ENCODE measurements at regions not wholly inside any gene's neighbourhood (a gene's known extent, or its start where the extent isn't known, plus 50 kb on each side); places are given as distances from the start of the nearest gene placed in this dataset.

- DNase-seq (ENCODE audit: low read depth, low spot score), result no peak
Observed at GRCh38 chr1:213864091-213864490, 123.7 kb upstream of the PROX1 start.

GRCh38 chr1:213868482-213868881 lies 119.3 kb upstream of the PROX1 start:
- no peak for DNase-seq (ENCODE audit: low read depth, low spot score)

GRCh38 chr1:213871179-213871578 lies 116.6 kb upstream of the PROX1 start:
- no peak for DNase-seq (ENCODE audit: low read depth, low spot score)

GRCh38 chr1:213874789-213875188 lies 113.0 kb upstream of the PROX1 start:
- DNase-seq (ENCODE audit: low read depth, low spot score), result no peak

GRCh38 chr1:213876531-213876930 lies 111.2 kb upstream of the PROX1 start:
- DNase-seq (ENCODE audit: low read depth, low spot score), result no peak

- no peak for DNase-seq (ENCODE audit: low read depth, low spot score)
Observed at GRCh38 chr1:213883618-213884017, 104.2 kb upstream of the PROX1 start.

GRCh38 chr1:213884402-213884801 lies 103.4 kb upstream of the PROX1 start:
- no peak for DNase-seq (ENCODE audit: low read depth, low spot score)

- no peak for DNase-seq (ENCODE audit: low read depth, low spot score)
Observed at GRCh38 chr1:213884942-213885341, 102.8 kb upstream of the PROX1 start.

- DNase-seq (ENCODE audit: low read depth, low spot score), result no peak
Observed at GRCh38 chr1:213887842-213888241, 99.9 kb upstream of the PROX1 start.

GRCh38 chr1:213891989-213892902 lies 95.5 kb upstream of the PROX1 start:
- no peak for DNase-seq (ENCODE audit: low read depth, low spot score)

- no peak for DNase-seq (ENCODE audit: low read depth, low spot score)
Observed at GRCh38 chr1:213898684-213899083, 89.1 kb upstream of the PROX1 start.

- no peak for DNase-seq (ENCODE audit: low read depth, low spot score)
Observed at GRCh38 chr1:213899413-213899812, 88.4 kb upstream of the PROX1 start.

GRCh38 chr1:213905344-213905743 lies 82.4 kb upstream of the PROX1 start:
- DNase-seq (ENCODE audit: low read depth, low spot score), result no peak

GRCh38 chr1:213908521-213908920 lies 79.3 kb upstream of the PROX1 start:
- DNase-seq (ENCODE audit: low read depth, low spot score), result no peak

GRCh38 chr1:213914392-213914791 lies 73.4 kb upstream of the PROX1 start:
- DNase-seq (ENCODE audit: low read depth, low spot score), result no peak

- DNase-seq (ENCODE audit: low read depth, low spot score), result no peak
Observed at GRCh38 chr1:213921311-213921710, 66.5 kb upstream of the PROX1 start.

GRCh38 chr1:213921712-213922111 lies 66.1 kb upstream of the PROX1 start:
- no peak for DNase-seq (ENCODE audit: low read depth, low spot score)

- no peak for DNase-seq (ENCODE audit: low read depth, low spot score)
Observed at GRCh38 chr1:213925531-213926182, 62.1 kb upstream of the PROX1 start.

GRCh38 chr1:213927846-213928245 lies 59.9 kb upstream of the PROX1 start:
- DNase-seq (ENCODE audit: low read depth, low spot score), result no peak

GRCh38 chr1:213929398-213929797 lies 58.4 kb upstream of the PROX1 start:
- DNase-seq (ENCODE audit: low read depth, low spot score), result no peak

- no peak for DNase-seq (ENCODE audit: low read depth, low spot score)
Observed at GRCh38 chr1:213931836-213932235, 55.9 kb upstream of the PROX1 start.

GRCh38 chr1:213933336-213933735 lies 54.4 kb upstream of the PROX1 start:
- no peak for DNase-seq (ENCODE audit: low read depth, low spot score)

GRCh38 chr1:213934649-213935048 lies 53.1 kb upstream of the PROX1 start:
- no peak for DNase-seq (ENCODE audit: low read depth, low spot score)

Measured in smooth muscle cell of the brain vasculature (primary cell).